HT1080 (cell line): ENCODE measurements at regions not wholly inside any gene's neighbourhood (a gene's known extent, or its start where the extent isn't known, plus 50 kb on each side); places are given as distances from the start of the nearest gene placed in this dataset.

Experiments
- DNase-seq: peaks from one replicate; pipeline ENCODE4 v3.0.0-alpha.2; 2015; ENCODE audit warnings: low read depth

DNA sequence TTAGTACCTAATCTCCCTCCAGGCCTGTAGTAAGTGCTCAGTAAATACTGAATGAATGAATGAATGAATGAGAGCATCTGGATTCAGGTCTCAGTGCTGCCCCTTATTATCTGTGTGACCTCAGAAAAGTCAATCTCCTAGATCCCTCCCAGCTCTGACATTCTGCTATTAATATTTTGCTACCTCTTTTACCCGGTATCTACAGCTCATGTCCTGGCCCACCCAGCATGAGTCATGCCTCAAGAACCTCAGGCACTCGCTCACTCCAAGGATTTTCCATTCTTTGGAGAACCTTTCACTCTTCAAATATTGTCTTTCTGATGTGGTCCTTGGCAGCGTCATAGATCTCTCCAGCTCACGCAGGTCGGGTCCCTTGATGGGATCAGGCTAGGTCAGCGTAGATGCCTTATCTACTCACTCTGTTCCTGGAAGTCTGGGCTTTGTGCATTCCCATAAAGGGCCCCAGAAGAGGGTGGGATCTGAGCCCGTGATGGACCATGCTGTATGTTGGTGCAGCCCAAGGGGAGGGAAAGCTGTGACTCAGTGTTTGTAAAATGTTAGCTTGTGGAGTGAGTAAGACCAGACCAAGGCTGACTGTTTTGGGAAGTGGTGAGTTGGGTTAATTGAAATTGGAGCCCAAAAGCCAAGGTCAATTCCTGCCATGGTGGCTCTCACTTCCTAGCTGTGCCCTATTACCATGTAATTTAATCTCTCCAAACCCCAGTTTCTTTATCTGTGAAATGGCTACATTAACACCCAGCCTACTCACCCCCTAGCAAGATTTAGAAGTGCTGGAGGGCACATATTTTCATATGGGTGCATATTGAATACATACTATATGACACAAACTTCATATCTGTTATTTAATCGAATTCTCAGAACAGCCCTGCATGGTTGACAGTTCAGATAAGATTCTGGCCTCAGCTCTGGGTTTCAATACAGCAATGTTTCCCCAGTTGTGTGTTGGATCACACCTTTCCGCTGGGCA lies 214.1 kb upstream of the USP24 start:
- peak; percentile 100 for DNase-seq

DNA sequence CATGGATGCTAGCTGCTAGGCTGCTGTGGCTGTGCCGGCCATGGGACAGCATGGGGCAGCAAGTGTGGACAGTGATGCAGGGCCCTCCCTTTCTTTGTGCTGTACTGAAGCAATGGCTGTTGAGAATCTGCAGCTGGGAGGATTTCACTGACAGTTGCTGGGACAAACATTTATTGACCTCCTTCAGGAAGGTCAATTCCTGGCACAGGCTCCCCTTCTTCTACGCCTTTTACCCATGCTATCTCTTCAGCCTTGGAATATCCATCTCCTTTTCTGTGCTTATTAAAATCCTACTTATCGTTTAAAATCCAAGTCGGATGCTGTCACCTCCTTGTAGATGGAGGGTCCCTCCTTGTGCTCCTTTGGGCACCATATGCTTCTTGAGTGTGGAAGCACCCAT lies 213.1 kb upstream of the USP24 start:
- no peak for DNase-seq

DNA sequence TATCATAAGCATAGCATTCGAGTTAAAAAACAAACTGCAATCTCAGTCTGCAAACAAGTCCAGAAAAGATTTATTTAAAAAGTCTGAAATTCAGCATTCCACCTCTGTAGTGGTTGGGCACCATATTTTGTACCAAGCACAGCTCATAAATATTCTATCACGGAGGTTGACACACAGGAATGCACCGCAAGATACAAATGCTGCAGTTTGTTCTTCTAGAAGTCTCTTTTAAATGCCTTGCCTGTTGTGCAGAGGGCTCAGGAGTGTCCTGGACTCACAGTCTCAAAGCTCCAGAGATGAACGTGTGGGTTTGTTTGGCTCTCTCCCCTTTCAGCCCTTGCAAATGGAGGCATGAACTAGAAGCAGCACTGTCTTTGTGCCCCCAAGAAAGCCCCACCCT lies 212.4 kb upstream of the USP24 start:
- DNase-seq = no peak

DNA sequence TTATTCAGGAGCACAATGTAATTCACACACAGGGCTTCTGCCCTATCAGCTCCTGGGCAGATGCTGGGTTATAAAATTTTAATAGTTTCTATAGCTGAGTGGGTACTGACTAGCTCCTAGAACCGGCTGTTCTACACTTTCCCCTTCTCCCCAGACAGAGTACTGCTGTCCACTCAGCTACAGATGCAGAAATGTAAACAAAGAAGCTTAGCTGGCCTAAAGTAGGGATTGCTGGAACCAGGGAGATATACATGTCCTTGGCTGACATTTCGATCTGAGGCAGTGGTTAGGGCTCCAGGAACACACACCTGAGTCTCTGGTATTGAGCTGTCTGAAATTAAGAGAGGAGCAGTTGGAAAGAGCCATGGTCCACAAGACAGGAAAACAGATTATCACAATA lies 211.5 kb upstream of the USP24 start:
- DNase-seq = no peak

DNA sequence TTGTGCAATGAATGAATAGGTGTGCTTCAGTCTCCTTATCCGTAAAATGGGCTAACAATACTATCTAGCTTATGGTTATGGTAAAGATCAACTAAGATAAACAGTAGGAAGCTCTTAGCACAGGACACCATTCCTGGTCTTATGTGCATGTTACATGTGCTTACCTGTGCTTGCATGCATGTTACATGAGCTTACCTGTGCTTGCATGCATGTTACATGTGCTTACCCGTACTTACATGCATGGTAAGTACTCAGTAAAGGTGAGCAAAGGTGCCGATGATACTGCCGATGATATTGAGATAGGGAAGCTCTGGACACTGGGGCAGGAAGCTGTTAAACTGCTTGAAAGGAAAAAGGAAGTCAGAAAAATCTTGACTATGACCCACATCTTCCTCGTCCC lies 211.0 kb upstream of the USP24 start:
- no peak for DNase-seq

DNA sequence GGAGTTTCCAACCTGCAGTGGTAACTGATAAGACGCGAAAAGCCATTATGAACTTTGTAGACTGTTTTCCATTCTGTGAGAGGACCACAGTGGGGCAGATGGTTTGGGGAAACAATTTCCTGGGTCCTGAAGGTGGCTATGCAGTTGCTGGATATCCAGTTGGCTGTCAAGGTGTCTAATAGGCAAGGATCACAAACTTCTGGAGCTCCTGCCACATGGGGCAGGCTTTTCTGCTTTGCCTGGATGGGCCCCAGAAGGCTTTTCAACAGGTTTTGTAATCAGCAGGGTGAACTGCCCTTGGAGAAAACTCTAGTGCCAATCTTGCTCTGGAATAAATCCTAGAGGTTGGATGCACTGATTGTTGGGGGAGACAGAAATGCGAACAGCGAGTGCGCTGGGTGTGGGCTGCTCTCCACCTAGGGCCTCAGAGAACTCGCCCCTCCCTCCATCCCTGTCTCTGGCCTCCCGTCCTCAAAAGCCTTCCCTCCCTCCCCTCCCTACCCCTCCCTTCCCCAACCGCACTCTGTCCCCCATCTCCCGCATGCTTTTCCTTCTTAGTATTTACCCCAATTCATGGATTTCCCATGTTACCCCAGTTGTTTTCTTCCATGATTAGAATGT lies 210.3 kb upstream of the USP24 start:
- no peak for DNase-seq

DNA sequence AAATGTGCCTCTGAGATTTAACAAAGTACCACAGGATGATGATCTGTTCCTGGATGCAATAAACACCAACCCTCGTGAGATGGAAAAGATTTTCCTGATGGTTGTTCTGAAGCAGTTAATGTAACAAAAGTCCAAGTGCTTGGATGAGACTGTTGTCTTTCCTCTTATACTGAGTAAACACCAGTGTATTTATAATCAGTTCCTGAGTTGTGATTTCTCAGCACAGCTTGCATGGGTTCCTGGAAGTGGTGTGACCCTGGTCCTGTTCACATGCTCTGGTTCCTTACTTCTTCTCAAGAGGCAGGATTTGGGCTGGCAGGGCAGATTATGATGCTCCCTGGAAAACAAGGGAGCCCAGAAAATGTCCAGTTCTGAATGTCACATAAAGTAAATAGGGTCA lies 208.2 kb upstream of the USP24 start:
- no peak for DNase-seq

DNA sequence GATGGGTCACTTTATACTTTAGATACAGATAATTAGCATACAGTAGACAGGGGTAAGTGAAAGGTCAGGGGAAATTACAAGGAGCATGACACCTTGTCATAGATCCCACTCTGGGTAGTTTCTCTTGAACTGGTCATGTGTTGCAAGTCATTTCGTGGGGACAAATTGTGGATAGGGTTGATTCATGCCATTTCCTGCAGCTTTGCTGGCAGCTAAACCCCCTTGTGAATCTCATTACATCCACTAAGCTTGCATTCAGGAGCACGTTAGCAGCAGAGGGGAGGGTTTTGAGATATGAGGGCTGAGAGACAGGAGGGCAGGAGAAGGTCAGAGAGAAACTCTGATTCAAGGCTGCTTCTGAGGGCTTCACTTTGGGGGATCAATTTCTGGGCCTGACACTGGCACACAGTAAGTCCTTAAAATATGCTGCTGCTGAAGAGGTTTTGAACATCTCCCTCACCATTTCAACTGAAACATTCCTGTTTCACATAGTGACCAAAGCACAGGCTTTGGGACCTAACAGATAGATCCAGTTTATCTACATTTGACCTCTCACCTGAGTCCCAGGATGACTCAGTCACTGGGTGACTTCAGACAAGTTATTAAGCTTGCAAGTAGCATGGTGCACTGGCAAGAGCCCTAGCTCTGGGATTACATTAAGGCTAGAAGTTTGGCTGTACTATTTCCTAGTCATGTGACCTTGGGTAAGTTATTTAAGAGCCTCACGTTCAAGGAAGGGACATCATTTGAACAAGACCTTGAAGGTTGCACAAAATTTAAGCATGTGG lies 206.0 kb upstream of the USP24 start:
- peak; percentile 74 for DNase-seq

DNA sequence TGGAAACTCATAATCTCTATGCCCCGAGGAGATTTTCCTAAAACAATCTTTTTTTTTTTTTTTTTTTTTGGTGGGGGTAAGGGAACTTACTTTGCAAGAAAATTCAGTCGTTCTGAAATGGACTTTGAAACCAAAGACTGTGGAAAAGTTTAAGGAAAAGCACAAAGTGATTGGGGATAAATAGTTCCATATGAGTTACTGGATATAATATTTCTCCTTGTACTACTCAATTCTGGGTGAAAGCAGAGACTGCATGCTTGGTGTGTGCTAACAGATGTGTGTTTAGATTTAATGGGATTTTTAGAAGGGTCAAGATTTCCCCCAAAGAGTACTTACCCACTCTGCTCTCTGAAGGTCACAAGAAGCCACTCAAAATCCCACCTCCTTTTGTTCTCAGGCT lies 204.9 kb upstream of the USP24 start:
- no peak for DNase-seq

DNA sequence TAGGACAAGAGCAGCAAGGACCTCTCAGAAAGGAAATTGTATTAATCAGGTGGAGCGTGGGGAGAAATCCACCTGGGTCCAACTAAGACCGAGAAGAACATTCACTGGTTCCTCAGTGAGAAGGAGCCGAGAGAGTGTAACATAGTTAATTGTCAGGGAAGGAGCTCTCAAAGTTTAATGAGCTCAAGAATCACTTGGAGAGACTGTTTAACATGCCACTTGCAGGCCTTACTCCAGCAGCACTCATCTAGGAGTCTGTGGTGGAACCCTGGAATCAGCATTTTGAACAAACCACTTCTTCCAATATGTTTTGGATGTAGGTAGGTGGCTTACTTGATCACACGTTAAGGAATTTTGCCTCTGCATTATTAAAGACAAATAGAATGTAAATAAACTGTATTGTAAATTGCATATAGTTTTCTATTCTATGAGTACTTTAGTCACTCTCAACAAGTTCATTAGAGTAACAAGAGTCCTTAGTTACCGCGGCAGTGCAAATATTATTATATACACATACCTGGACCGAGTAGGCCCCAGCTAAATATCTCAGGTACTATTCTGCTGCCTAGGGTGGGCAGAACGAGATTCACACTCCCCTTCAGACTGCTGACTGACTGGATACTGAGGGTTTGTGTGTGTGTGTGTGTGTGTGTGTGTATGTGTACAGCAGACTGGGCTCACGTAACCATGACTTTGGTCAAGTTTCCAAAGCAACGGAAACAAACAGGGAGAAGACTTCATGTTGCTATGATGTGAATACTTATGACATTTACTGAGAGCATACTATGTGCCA lies 203.2 kb upstream of the USP24 start:
- DNase-seq = no peak

DNA sequence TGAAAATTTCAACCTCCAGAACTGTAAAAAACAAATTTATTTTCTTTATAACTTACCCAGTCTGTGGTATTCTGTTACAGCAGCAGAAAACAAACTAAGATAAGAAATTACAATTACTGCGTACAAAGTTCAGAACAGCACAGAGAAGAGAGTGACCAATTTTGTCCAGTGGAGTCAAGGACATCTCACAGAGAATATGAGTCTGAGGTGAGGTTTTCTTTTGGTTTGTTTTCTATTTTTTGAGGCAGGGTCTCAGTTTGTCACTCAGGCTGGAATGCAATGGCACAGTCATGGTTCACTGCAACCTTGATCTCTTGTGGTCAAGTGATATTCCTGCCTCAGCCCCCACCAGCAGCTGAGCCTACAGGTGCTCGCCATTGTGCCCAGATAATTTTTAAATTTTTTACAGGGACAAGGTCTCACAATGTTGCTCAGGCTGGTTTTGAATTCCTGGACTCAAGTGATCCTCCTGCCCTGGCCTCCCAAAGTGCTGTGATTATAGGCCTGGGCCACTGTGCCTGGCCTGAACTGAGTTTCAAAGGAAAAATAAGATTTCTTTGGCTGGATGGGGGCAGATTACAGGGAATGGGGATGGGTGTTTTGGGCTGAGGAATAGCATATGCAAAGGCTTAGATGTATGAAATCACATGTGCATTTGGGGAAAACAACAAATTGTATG lies 201.1 kb upstream of the USP24 start:
- no peak for DNase-seq

DNA sequence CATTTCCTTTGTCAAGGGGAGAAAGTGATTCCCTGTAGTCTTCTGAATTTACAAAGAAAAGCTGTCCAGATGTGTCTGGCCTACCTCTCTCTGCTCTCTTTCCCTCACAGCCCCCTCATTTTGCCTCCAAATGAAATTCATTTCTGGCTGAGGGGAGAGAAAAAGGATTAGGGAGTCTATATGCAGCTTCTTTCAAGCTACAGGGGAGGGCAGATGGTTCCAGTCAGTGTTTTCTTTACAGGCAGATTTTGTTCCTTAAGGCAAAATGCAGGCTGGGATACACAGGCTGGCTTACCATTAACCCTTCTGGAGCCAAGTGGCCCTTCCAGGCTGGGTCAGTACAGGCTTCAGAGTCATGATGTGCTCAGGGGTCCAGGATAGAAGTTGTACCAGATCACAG lies 198.1 kb upstream of the USP24 start:
- DNase-seq = no peak

DNA sequence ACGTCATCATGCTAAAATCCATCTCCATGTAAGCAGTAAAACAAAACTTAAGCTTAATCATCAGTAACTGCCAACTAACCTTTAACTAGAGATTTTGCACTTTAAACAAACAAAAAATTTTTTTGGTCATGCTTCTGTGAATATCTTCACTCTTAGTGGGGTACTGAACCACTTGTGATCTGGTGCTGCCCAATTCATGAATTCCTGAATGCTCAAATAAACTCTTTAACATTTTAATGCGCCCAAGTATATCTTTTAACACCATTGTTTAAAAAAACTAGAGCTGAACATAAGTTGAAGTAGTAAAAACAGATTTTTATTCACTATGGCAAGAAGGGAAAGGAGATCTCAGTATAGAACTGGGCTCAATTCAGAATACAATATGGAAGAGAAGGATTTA lies 196.9 kb upstream of the USP24 start:
- no peak for DNase-seq

DNA sequence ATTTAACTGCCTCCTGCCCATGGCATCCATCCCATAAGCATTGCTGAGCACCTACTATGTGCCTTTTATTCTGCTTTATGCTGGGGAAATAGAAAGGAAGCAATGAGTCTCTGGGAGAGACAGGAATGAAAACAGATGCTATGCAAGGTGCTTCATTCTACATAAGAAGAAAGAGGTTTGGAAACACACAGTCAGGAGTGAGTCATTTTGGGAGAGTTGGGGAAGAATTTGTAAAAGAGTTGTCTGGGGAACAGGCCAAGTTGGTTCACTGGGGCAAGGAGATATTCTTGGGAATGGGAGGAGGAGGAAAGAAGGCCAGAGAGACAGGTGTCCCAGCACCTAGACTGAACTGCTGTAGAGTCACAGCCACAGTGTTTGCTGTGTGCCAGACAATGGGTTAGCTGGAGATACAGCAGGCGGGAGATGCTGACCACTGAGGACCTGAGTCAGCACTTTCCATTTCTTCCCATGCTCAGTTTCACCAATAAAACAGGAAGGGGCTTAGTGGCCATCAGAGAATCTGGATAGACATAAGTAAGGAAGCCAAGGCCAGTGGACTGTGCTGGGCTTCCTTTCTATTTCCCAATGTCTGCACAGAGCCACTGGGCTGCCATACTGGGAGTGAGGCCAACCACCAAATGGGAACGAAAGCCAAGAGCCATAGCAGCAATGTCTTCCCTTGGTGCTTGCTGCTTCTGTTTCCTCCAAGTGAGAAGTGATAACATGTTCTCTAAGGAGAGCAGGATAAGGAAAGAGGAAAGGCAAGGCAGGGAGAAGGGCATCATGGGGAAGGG lies 187.7 kb upstream of the USP24 start:
- peak; percentile 50 for DNase-seq

DNA sequence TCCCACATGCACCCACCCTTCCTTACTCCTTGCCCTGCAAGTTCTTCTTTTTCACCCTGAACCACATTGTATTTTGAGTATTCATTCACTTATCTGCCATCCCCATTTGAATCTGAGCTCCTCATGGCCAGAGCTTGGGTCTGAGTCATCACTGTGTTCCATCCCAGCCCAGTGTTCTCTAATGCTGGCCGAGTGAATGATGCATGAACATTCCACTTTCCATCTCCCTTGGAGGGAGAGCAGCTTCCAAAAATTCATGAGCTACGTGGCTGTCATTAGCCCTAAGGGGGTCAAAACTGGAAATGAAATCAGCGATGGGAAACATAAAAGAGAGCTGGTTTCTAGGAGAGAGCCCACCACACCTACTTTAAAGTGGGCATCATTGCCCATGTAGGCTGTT lies 187.0 kb upstream of the USP24 start:
- peak; percentile 44 for DNase-seq

DNA sequence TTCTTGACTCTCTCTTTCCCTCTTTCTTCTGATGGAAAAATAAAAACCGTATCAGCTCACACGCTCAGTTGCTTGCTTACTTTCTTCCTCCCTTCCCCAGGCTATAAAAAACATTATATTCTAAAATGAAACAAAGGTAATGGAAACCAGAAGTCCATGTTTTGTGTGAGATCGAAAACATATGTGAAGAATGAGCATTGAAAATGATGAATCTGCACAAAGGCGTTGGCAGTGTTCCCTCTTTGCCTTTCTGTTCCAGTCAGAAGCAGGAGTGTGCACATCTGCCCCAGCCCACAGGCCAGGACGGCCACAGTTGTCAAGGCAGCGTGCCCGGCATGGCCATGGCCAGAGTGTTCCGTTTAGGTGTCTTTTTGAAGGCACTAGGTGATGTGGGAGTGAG lies 185.3 kb upstream of the USP24 start:
- DNase-seq = no peak

DNA sequence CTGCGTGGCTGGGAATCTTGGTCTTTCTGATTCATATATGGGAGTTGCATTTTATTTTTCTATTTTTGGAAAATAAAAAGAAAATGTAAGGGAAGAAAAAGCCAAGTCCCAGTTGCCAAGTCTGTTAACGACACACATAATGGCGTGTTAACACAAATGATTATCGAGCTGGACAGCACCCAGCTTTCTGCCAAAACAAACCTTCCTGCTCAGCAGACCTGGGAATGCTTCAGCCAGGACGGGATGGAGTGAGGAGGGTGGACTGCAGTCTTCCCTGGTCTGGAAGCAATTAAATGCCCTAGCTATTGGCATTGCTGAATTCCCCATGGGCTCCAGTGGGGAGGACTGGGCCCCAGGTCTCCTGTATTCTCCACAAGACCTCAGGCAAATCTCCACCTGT lies 184.2 kb upstream of the USP24 start:
- DNase-seq = no peak

DNA sequence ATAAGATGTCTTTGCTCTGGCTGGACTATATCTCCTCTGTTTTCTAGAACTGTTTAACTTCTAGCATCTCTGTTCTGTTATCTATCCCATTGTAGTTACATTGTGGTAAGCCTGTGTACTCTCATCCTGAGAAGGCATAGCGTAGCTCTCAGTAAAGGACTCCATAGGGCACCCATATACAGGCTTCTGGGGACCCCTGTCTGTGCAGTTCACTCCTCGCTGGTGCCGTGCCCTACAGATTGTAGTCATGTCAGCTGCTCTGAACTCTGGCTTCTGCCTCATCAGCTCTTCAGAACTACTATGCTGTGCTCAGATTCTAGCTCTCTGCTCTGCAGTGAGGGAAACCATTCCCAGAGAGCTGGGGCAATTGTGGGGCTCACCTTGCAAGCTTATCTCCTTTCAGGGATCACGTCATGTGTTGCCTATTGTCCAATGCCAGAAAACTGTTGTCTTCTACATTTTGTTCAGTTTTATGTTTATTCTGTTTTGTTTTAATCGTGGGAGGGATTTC lies 181.3 kb upstream of the USP24 start:
- no peak for DNase-seq

DNA sequence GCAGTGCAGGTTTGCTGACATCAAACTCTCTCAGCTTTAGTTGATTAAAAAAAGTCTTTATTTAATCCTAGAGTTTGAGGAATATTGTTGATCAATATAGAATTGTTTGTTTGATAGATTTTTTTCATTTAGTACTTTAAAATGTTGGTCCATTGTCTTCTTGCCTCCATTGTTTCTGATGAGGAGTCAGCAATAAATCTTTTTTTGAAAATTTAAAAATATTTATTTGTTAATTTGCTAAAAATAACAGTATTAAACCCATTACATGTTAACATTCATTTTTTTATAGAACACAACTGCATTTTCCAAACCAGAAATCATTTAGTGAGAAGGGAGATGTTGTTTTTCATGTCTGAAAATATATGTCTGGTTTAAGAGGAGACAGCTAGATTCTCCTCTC lies 173.8 kb upstream of the USP24 start:
- DNase-seq = no peak

DNA sequence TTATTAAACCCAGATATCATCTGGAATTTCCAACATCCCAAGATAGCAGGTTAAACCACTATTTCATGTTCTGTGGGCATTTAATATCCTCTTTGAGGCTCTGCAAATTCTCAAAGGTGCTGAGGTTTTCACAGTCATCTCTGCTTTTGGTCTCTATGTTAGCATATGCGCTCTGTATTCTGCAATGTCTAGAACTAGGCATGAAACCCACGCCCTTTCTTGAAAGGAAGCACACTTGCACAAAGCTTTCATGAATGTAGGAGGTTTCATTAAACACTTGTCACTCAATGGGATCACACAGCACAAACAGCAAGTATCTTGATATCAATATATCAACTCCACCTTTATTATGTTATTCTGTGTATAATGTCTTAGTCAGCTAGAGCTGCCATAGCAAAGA lies 172.0 kb upstream of the USP24 start:
- no peak for DNase-seq
